OCI-LY1 (cell line): ENCODE measurements at regions not wholly inside any gene's neighbourhood (a gene's known extent, or its start where the extent isn't known, plus 50 kb on each side); places are given as distances from the start of the nearest gene placed in this dataset.

Experiments
- H2AFZ ChIP-seq: fragments of 200-600 bp; sonication (generic), shearing (Covaris generic); 2 replicates; pipeline ENCODE4 v1.6.0; 2014; ENCODE audit warnings: antibody characterized with exemption, mild to moderate bottlenecking, low read length
- H3F3A ChIP-seq: fragments of 200-600 bp; sonication (generic), shearing (Covaris generic); 2 replicates; pipeline ENCODE4 v1.6.0; 2014; ENCODE audit warnings: mild to moderate bottlenecking, antibody characterized with exemption, low read length, moderate library complexity; ENCODE audit not compliant: insufficient read depth
- H3K27ac ChIP-seq: fragments of 200-600 bp; sonication (generic); 2 replicates; pipeline ENCODE4 v1.5.1; 2014; ENCODE audit warnings: low read length, mixed run types, mild to moderate bottlenecking, low read depth; ENCODE audit not compliant: poor library complexity, severe bottlenecking
- H3K27me3 ChIP-seq: fragments of 200-600 bp; sonication (generic); 2 replicates; pipeline ENCODE4 v1.6.0; 2014; ENCODE audit warnings: antibody characterized with exemption, mild to moderate bottlenecking, low read length, moderate library complexity; ENCODE audit not compliant: insufficient read depth
- H3K36me3 ChIP-seq: fragments of 200-600 bp; sonication (generic); 2 replicates; pipeline ENCODE4 v1.6.1; 2014; ENCODE audit warnings: mild to moderate bottlenecking, antibody characterized with exemption, low read length, moderate library complexity, mixed read lengths; ENCODE audit not compliant: insufficient read depth
- H3K4me1 ChIP-seq: fragments of 200-600 bp; sonication (generic); 2 replicates; pipeline ENCODE4 v1.5.1; 2014; ENCODE audit warnings: mild to moderate bottlenecking, low read length, moderate library complexity; ENCODE audit not compliant: insufficient read depth, severe bottlenecking
- H3K4me2 ChIP-seq: fragments of 200-600 bp; sonication (generic), shearing (Covaris generic); 2 replicates; pipeline ENCODE4 v1.6.1; 2014; ENCODE audit warnings: low read length
- H3K4me3 ChIP-seq: fragments of 200-600 bp; sonication (generic); 2 replicates; pipeline ENCODE4 v1.5.1; 2014; ENCODE audit warnings: low read length, low read depth, mild to moderate bottlenecking, mixed read lengths; ENCODE audit not compliant: poor library complexity, severe bottlenecking
- H3K79me2 ChIP-seq: fragments of 200-600 bp; shearing (Covaris generic); 2 replicates; pipeline ENCODE4 v1.6.1; 2016; ENCODE audit warnings: mixed run types, low read length, mixed read lengths; ENCODE audit not compliant: insufficient read depth
- H3K9ac ChIP-seq: fragments of 200-600 bp; sonication (generic), shearing (Covaris generic); 2 replicates; pipeline ENCODE4 v1.6.1; 2014; ENCODE audit warnings: mild to moderate bottlenecking, low read length, mixed read lengths
- H3K9me2 ChIP-seq: fragments of 200-600 bp; sonication (generic), shearing (Covaris generic); 2 replicates; pipeline ENCODE4 v1.6.1; 2014; ENCODE audit warnings: low read depth, mild to moderate bottlenecking, low read length, mixed read lengths
- H3K9me3 ChIP-seq: fragments of 200-600 bp; shearing (Covaris generic); 2 replicates; pipeline ENCODE4 v1.6.1; 2014; ENCODE audit warnings: low read length, mixed read lengths
- H4K20me1 ChIP-seq: fragments of 200-600 bp; sonication (generic), shearing (Covaris generic); 2 replicates; pipeline ENCODE4 v1.6.0; 2016; ENCODE audit warnings: mild to moderate bottlenecking, low read length; ENCODE audit not compliant: insufficient read depth
- EZH2 ChIP-seq: fragments of 200-600 bp; sonication (generic), shearing (Covaris generic); IDR thresholded peaks from 2 replicates; pipeline ENCODE4 v1.8.0; 2017; ENCODE audit warnings: borderline replicate concordance, mixed run types, mild to moderate bottlenecking, antibody characterized with exemption, low read length, moderate library complexity, mixed read lengths
- TF ChIP-seq, protein P1 (sequence below): fragments of 200-600 bp; sonication (generic), shearing (Covaris generic); IDR thresholded peaks from 2 replicates; pipeline ENCODE4 v1.5.1; 2017; ENCODE audit warnings: mild to moderate bottlenecking, antibody characterized with exemption, low read length, moderate library complexity, mixed read lengths

DNA sequence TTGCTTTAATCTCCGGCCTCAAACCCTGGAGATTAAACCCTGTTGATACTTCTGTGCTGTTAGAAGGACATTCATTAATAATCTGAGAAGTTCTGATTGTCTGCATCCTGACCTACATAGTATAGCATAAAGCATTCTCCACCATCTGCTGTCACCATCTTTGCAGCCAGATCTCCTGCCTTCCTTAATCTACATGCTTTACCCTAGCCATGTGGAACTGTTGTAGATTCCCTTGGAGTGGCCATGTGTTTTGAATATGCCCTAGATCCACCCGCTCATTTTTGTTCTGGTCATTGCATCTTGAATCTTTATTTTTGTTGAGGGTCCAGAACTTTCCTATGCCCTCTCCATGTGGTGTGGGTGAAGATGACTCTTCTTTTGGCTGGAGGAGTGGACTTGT is 110.3 kb downstream of the OXSM start:
- Histone ChIP-seq H3K79me2 (no peaks in the 10 kb centered on the region), H3K4me1 (no peaks in the 10 kb centered on the region), H3K9me2 (no peaks in the 10 kb centered on the region), H3F3A (no peaks in the 10 kb centered on the region), H3K9ac (no peak overlapping the region), H2AFZ (no peak overlapping the region), H3K4me2 (no peak overlapping the region), H3K27me3 (no peaks in the 10 kb centered on the region), H3K36me3 (no peaks in the 10 kb centered on the region), H4K20me1 (no peaks in the 10 kb centered on the region), H3K27ac (no peak overlapping the region), H3K4me3 (no peak overlapping the region), H3K9me3 (no peaks in the 10 kb centered on the region)
- TF ChIP-seq EZH2: no peak
- TF ChIP-seq, protein P1, sequence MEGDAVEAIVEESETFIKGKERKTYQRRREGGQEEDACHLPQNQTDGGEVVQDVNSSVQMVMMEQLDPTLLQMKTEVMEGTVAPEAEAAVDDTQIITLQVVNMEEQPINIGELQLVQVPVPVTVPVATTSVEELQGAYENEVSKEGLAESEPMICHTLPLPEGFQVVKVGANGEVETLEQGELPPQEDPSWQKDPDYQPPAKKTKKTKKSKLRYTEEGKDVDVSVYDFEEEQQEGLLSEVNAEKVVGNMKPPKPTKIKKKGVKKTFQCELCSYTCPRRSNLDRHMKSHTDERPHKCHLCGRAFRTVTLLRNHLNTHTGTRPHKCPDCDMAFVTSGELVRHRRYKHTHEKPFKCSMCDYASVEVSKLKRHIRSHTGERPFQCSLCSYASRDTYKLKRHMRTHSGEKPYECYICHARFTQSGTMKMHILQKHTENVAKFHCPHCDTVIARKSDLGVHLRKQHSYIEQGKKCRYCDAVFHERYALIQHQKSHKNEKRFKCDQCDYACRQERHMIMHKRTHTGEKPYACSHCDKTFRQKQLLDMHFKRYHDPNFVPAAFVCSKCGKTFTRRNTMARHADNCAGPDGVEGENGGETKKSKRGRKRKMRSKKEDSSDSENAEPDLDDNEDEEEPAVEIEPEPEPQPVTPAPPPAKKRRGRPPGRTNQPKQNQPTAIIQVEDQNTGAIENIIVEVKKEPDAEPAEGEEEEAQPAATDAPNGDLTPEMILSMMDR: no peak

DNA sequence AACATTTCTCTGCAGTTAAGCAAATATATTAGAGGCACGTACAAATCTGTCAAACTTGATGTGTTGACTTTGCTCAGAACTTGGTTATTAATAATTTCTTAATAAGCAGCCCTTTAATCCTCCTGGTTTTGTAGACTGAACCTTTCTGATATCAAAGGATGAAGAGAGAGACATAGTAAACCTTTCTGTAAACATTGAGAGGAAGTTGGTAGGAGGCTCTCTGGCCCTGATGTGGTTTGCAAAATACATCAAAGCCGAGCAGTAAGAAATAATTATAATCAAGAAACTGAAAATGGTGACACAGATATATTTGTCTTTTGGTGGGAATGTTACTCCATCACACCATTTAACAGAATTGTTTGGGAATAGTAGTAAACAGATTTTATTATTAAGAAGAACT is 111.9 kb downstream of the OXSM start:
- Histone ChIP-seq H3K9me2 (no peaks in the 10 kb centered on the region), H3K27me3 (no peaks in the 10 kb centered on the region), H3K36me3 (no peaks in the 10 kb centered on the region), H3K4me3 (no peak overlapping the region), H2AFZ (no peak overlapping the region), H3K4me2 (no peak overlapping the region), H3K79me2 (no peaks in the 10 kb centered on the region), H4K20me1 (no peaks in the 10 kb centered on the region), H3K27ac (no peak overlapping the region), H3K9me3 (no peaks in the 10 kb centered on the region), H3F3A (no peaks in the 10 kb centered on the region), H3K9ac (no peak overlapping the region), H3K4me1 (no peaks in the 10 kb centered on the region)
- no peak for TF ChIP-seq EZH2
- TF ChIP-seq, protein P1: no peak

DNA sequence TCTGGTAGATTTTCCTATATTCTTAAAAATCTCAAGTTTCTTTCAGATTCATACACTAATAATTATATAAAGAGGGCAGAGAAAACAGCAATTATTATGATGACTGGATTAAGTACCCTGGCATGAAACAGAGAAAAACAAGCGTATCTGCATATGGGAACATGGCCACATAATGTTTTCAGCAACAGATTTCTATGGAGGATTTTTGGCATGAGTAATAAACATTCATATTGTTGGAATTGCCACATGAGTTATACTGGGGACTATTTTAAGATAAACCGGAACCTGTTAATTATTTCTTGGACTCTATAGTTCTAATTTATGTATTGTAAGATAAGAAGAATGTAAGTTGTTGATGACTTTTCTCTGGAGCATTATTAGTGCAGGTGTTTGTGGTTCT is 112.7 kb downstream of the OXSM start:
- H3K4me2 ChIP-seq: no peak overlapping the region
- TF ChIP-seq, protein P1: no peak
- no peak for TF ChIP-seq EZH2
- no peaks in the 10 kb centered on the region for H3K79me2 ChIP-seq

More for the DNA sequence above, 112.7 kb downstream of the OXSM start:
- Histone ChIP-seq H3K9me3 (no peaks in the 10 kb centered on the region), H3K4me1 (no peaks in the 10 kb centered on the region), H3F3A (no peaks in the 10 kb centered on the region), H3K27ac (no peak overlapping the region), H3K4me3 (no peak overlapping the region), H2AFZ (no peak overlapping the region), H3K9me2 (no peaks in the 10 kb centered on the region), H3K27me3 (no peaks in the 10 kb centered on the region), H4K20me1 (no peaks in the 10 kb centered on the region), H3K36me3 (no peaks in the 10 kb centered on the region), H3K9ac (no peak overlapping the region)
